SKM-1 (cell line): ENCODE measurements at regions not wholly inside any gene's neighbourhood (a gene's known extent, or its start where the extent isn't known, plus 50 kb on each side); places are given as distances from the start of the nearest gene placed in this dataset.

Experiments used
- DNase-seq: peaks from one replicate; lab custom pipeline; 2025; ENCODE audit not compliant: unreplicated experiment; lab: John Stamatoyannopoulos, UW

GRCh38 chr2:163541943-163542342 is 193.9 kb downstream of the FIGN start:
- no peak for DNase-seq

GRCh38 chr2:163541495-163541894 is 194.3 kb downstream of the FIGN start:
- no peak for DNase-seq

- DNase-seq, result no peak
Observed at GRCh38 chr2:163528640-163529217, 207.1 kb downstream of the FIGN start.

- DNase-seq, result no peak
Observed at GRCh38 chr2:163527381-163527780, 208.4 kb downstream of the FIGN start.

GRCh38 chr2:163518762-163519161 is 217.0 kb downstream of the FIGN start:
- no peak for DNase-seq

GRCh38 chr2:163515836-163516235 is 220.0 kb downstream of the FIGN start:
- DNase-seq, result no peak

- no peak for DNase-seq
Observed at GRCh38 chr2:163505281-163505680, 230.5 kb downstream of the FIGN start.

- no peak for DNase-seq
Observed at GRCh38 chr2:163493359-163494298, 242.2 kb downstream of the FIGN start.

GRCh38 chr2:163491850-163492249 is 244.0 kb downstream of the FIGN start:
- DNase-seq, result no peak

- DNase-seq, result no peak
Observed at GRCh38 chr2:163490281-163490680, 245.5 kb downstream of the FIGN start.

- no peak for DNase-seq
Observed at GRCh38 chr2:163481515-163481914, 254.3 kb downstream of the FIGN start.

- no peak for DNase-seq
Observed at GRCh38 chr2:163479599-163479998, 256.2 kb downstream of the FIGN start.

GRCh38 chr2:163475815-163476214 is 260.0 kb downstream of the FIGN start:
- no peak for DNase-seq

GRCh38 chr2:163474889-163475288 is 260.9 kb downstream of the FIGN start:
- no peak for DNase-seq

GRCh38 chr2:163474319-163474744 is 261.5 kb downstream of the FIGN start:
- no peak for DNase-seq

GRCh38 chr2:163471947-163472346 is 263.9 kb downstream of the FIGN start:
- DNase-seq, result no peak

- no peak for DNase-seq
Observed at GRCh38 chr2:163469561-163469962, 266.2 kb downstream of the FIGN start.

- no peak for DNase-seq
Observed at GRCh38 chr2:163467251-163467630, 268.6 kb downstream of the FIGN start.

GRCh38 chr2:163466331-163467250 is 269.2 kb downstream of the FIGN start:
- DNase-seq, result no peak

GRCh38 chr2:163465440-163465839 is 270.4 kb downstream of the FIGN start:
- DNase-seq, result no peak

GRCh38 chr2:163463411-163463810 is 272.4 kb downstream of the FIGN start:
- DNase-seq, result no peak
